NCI-H187 treated with DMSO at 0.1 percent for 48 hours (cell line): ENCODE measurements at regions not wholly inside any gene's neighbourhood (a gene's known extent, or its start where the extent isn't known, plus 50 kb on each side); places are given as distances from the start of the nearest gene placed in this dataset.

ENCODE experiments used
- DNase-seq: peaks from one replicate; lab custom pipeline; 2025; lab: John Stamatoyannopoulos, UW

DNA sequence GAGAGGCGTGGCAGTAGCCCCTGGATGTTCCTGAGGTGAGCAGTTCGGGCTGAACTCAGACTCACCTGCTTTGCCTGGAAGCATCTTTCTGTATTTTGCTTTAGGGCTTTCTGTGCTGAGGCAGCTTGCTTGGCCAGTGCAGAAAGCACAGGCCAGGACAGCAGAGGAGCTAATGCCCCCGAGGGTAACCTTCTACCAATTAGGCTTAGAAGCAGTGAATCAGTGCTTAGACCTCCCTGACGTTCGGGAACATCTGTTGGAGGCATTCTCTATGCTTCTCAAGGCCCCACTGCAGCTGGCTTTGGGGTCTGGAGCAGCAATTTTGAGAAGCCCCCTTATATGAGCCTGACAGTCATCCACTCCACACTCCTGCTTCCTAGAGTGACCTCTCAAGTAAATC is 350.7 kb upstream of the PROK2 start:
- DNase-seq = no peak

GRCh38 chr3:72134989-72135451 is 350.1 kb upstream of the PROK2 start:
- no peak for DNase-seq

DNA sequence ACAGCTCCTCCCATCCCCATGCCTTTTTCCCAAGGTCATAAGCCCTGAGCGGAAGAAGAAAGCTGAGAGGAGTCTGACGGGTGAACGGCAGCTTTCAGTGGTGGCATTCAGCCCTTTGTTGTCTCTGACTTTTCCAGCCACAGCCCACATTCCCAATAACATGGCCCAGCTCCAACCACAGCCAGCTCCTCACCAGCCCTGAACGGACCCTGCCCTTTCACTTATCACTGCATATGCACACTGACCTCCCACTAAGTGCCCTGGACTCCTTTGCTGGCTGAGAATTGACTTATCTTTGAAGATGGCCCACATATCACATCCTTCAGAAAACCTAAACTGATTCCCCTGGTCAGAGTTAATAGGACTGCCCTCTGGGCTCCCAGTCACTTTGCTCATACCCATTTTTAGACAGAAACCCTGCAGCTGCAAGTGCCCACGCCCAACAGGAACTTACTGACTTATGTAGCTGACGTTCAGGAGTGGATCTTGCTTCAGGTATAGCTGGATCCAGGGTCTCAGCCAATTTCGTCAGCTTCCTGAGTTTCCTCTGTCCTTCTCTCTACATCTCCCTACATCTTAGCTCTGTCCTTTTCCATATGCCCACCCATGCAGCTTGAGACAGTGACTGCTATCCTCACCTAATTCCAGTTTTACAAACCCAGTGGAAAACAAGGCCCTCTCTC is 348.5 kb upstream of the PROK2 start:
- no peak for DNase-seq

DNA sequence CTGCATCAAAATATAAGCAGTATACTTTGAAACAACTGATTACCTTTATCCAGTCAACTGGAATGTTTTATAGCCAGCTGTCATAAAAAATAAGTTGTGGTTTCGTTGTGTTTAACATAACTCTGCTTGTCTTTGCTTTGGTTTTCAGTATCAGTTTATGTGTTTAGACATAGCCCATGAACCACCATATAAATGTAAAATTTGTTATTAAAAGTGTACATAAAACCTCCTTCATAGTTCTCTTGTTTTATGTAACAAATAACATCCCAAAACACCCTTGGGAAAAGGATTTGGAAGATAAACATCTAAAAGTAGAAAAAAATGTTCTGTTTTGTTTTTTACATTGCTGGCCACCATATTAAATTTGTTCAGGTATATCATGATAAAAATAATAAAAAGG is 347.0 kb upstream of the PROK2 start:
- DNase-seq = no peak

DNA sequence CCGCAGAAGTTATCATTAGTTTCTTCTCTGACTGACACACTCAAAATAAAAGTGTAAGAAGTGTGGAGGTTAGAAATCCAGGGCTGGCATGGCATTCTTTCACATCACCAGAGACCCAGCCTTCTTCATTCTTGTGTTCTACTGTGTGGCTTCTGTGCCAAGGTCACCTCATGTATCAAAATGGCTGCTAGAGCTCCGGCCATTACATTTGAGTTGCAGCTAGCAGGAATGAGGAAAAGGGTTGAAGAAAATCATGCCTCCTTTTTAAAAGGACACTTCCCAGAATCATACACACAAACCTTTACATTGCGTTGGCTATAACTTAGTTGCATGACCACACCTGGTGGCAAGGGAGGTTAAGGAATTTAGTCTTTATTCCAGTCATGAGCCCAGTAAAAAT is 345.6 kb upstream of the PROK2 start:
- DNase-seq = no peak

DNA sequence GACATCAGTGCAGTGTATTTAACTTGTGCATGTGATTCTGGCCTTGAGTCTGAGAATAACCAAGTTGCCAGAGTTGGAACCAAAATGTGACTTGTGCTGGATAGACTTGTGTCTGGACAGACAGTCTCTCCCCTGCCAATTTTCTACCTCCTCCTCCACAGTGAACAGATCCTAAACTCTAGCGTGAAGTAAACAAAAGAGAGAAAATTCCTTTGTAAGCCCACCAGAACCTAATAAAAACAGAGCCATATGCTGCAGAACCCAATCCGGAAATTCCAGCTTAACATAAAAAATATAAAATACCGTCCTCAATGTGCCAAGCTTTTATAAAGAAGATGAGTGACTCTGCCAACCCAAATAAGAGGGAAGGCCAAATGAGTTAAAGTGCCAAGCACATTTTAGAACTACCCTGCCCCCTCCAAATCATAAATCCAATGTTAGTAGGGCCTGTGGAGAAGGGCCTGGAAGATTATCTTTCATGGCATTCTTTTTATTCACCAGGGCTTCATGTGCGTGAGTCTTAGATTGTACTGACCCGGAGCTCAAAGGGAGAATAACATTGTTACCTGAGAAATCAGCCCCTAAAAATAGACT is 344.6 kb upstream of the PROK2 start:
- DNase-seq = no peak

DNA sequence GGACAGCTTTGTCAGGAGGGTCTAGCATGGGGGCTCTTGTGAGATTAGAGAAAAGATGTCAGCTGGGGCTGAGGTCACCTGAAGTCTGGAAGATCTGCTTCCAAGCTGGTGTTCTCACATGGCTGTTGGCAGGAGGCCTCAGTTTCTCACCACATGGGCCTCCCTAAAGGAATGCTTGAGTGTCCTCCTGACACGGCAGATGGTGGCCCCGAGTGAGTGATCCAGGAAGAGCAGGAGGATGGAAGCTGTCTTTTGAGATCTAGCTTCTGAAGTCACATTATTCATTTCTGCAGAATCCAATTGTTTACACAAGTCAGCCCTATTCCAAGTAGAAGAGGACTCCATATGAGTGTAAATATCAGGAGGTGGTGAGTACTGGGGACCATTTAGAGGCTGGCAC is 344.0 kb upstream of the PROK2 start:
- DNase-seq = no peak

GRCh38 chr3:72127844-72128243 is 342.9 kb upstream of the PROK2 start:
- no peak for DNase-seq

- DNase-seq = no peak
These were observed 342.3 kb upstream of the PROK2 start for GRCh38 chr3:72127224-72127612.

GRCh38 chr3:72126441-72127223 is 341.7 kb upstream of the PROK2 start:
- no peak for DNase-seq

GRCh38 chr3:72123908-72124441 is 339.0 kb upstream of the PROK2 start:
- DNase-seq = no peak

GRCh38 chr3:72120806-72121778 is 336.1 kb upstream of the PROK2 start:
- no peak for DNase-seq

- DNase-seq = no peak
These were observed 335.1 kb upstream of the PROK2 start for GRCh38 chr3:72120039-72120438.

- no peak for DNase-seq
These were observed 333.7 kb upstream of the PROK2 start for GRCh38 chr3:72118628-72119027.

DNA sequence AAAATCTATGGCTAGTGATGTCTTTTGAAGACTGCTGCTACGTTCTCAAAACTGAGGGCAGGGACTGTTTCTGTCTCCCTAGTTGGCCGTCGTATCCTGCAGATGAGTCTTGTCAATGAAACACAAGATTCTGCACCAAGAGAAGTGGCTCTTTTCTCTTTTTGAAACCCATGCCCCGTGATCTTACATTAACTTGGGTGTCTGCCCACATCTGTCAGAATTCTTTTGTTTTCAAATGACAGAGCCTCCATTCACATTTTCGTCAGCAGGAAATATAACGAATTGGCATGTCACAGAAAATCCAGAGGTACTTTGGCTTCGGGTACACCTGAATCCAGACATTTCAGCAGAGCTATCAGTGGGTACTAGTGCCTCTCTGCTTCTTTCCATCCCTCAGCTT is 331.3 kb upstream of the PROK2 start:
- no peak for DNase-seq

DNA sequence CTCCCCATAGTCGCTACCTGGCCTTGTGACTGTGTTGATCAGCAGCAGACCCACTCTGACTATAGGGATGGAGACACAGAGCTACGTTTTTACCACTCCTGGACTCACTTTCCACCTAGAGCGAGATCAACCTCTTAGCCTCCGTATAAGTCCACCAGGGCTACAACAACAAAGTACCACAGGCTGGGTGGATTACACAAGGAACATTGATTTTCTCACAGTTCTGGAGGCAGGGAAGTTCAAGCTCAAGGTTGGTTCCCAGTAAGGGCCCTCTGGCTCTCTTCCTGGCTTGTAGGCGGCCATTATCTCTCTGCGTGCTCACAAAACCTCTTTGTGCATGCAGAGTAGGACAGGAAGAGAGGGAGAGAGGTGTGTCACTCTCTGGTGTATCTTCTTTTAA is 330.4 kb upstream of the PROK2 start:
- DNase-seq = no peak

GRCh38 chr3:72114773-72115172 is 329.8 kb upstream of the PROK2 start:
- no peak for DNase-seq

DNA sequence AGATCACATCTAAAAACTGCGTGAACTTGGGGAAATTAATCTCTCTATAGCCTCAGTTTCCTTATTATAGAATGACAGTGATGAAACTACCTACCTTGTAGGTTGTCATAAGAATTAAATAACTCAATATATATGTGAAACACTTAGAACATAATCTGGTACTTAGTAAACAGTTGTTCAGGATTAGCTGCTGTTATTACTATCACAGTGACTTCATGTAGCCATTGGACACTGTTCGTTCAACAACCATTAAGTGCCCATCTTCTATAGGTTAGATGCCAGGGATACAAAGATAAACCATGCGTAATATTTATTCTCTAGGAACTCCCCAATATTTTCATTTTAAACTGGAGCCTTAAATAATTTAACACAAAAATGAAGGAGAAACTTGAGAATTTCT is 329.0 kb upstream of the PROK2 start:
- no peak for DNase-seq

DNA sequence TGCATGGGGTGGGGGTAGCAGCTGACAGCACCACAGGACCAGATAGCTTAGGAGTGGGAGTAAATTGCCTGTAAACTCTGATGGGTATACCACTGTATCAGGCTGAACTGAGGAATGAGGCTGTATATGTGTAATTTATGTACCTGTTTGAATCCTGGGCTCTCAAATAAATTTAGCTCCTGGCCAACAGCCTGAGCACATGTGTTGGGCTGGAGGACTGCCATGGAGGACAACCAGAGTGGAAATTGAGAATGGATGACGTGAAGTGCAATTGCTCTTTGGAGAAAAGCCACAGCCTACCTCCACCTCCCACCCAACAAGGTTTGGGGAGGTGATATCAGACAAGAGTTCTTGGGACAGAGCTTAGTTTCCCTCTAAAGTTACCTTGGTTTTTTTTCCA is 328.6 kb upstream of the PROK2 start:
- DNase-seq = no peak

DNA sequence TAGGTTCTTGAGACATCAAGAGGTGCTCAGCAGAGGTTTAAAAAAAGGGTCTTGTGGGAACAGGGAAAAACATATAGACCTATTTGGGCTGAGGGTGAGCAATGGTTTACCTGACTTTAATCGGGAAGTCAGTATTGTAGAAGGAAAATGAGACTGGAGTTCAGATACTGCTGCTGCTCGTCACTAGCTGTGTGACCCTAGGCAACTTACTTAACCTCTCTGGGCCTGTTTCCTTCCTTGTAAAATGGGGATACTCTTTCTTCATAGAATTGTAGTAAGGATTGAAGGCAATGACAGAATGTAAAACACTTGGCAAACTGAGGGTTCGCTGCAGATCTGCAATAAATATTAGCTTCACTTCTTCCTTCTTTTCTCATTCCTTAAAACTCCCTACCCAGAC is 327.5 kb upstream of the PROK2 start:
- DNase-seq = no peak

DNA sequence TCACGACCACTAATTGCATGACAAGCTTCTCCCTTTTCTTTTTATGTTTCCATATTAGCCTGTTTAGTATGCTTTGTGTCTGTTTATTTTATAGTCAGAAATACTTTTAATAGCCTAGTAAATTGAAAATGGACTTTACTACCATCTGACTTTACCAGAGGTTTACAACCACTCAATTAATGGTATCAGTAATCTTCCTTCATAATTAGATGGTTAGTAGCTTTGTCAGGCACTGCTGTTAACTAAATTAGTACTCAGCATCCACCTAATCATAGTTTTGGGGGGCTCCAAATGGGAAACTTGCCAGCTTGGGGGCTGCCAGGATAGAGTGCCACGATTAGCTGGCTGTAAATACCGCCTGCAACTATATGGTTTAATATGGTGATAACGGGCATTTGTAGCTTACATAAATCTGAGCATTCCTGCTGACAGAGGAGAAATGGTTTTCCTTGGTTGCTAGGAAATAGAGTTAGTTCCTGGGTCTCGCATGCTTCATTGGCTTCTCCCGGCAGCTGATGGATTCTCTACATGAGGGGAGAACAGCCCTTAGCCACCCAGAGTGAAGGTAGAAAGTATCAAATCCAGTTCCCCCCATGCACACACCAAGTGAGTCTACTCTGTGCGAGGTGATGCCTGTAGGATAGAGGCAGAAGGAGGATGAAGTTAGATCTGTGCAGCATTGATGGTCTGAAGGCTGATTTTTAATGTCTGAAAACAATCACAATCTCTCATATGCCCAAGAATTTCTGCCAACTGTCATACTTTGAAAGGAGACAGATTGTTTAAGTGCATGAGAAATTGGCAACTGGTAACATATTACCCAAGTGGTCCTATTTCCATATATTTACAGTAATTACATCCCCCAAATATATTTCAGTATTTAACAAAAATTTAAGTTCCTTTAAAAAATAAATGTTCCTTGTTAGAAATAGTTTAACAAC is 326.6 kb upstream of the PROK2 start:
- DNase-seq = no peak
